H9 (cell line): ENCODE measurements at regions not wholly inside any gene's neighbourhood (a gene's known extent, or its start where the extent isn't known, plus 50 kb on each side); places are given as distances from the start of the nearest gene placed in this dataset.

Experiments
- DNase-seq: peaks from one replicate; pipeline ENCODE4 v3.0.0-alpha.2; 2017
- H2AFZ ChIP-seq: one replicate; pipeline ENCODE4 v1.6.1; 2013; ENCODE audit warnings: mild to moderate bottlenecking, low read length, control low read depth, moderate library complexity
- H2AK5ac ChIP-seq: 2 replicates; pipeline ENCODE4 v1.6.1; 2013; ENCODE audit warnings: low read length, control low read depth, mixed read lengths; ENCODE audit not compliant: insufficient read length
- H2BK120ac ChIP-seq: one replicate; pipeline ENCODE4 v1.6.1; 2013; ENCODE audit warnings: low read depth, mild to moderate bottlenecking, low read length, control low read depth, inconsistent platforms; ENCODE audit not compliant: poor library complexity, severe bottlenecking
- H2BK12ac ChIP-seq: 2 replicates; pipeline ENCODE4 v1.6.1; 2013; ENCODE audit warnings: low read length, control low read depth, mixed read lengths, low read depth; ENCODE audit not compliant: insufficient read length
- H2BK15ac ChIP-seq: 2 replicates; pipeline ENCODE4 v1.6.1; 2013; ENCODE audit warnings: low read depth, low read length, control low read depth
- H2BK20ac ChIP-seq: one replicate; pipeline ENCODE4 v1.6.1; 2013; ENCODE audit warnings: low read depth, mild to moderate bottlenecking, low read length, control low read depth, inconsistent platforms; ENCODE audit not compliant: poor library complexity, severe bottlenecking
- H2BK5ac ChIP-seq: 2 replicates; pipeline ENCODE4 v1.6.1; 2013; ENCODE audit warnings: low read length, control low read depth, mixed read lengths; ENCODE audit not compliant: insufficient read length
- H3K14ac ChIP-seq: 2 replicates; pipeline ENCODE4 v1.6.1; 2013; ENCODE audit warnings: low read length, control low read depth; ENCODE audit not compliant: insufficient read depth
- H3K18ac ChIP-seq: 2 replicates; pipeline ENCODE4 v1.6.1; 2013; ENCODE audit warnings: low read depth, mild to moderate bottlenecking, mixed read lengths, low read length, control low read depth; ENCODE audit not compliant: insufficient read length
- H3K23ac ChIP-seq: 2 replicates; pipeline ENCODE4 v1.6.1; 2013; ENCODE audit warnings: low read length, control low read depth, mixed read lengths, low read depth; ENCODE audit not compliant: insufficient read length
- H3K23me2 ChIP-seq: 2 replicates; pipeline ENCODE4 v1.6.1; 2013; ENCODE audit warnings: low read depth, mild to moderate bottlenecking, mixed read lengths, low read length, control low read depth; ENCODE audit not compliant: insufficient read length, poor library complexity, severe bottlenecking
- H3K27ac ChIP-seq: 2 replicates; pipeline ENCODE4 v1.5.1; 2013; ENCODE audit warnings: low read length, control low read depth, mixed read lengths, low read depth; ENCODE audit not compliant: insufficient read length
- H3K27me3 ChIP-seq: 2 replicates; pipeline ENCODE4 v1.6.1; 2013; ENCODE audit warnings: low read length, control low read depth, inconsistent platforms; ENCODE audit not compliant: insufficient read depth
- H3K4ac ChIP-seq: 2 replicates; pipeline ENCODE4 v1.6.1; 2013; ENCODE audit warnings: low read depth, mild to moderate bottlenecking, control low read depth, inconsistent platforms, low read length, moderate library complexity
- H3K4me1 ChIP-seq: 2 replicates; pipeline ENCODE4 v1.6.1; 2013; ENCODE audit warnings: low read length, control low read depth, inconsistent platforms; ENCODE audit not compliant: insufficient read depth
- H3K4me2 ChIP-seq: 2 replicates; pipeline ENCODE4 v1.6.1; 2013; ENCODE audit warnings: low read length, control low read depth, mixed read lengths; ENCODE audit not compliant: insufficient read length, insufficient read depth
- H3K56ac ChIP-seq: 2 replicates; pipeline ENCODE4 v1.6.1; 2013; ENCODE audit warnings: low read depth, mild to moderate bottlenecking, mixed read lengths, low read length, control low read depth; ENCODE audit not compliant: insufficient read length
- H3K79me1 ChIP-seq: 2 replicates; pipeline ENCODE4 v1.6.1; 2013; ENCODE audit warnings: low read depth, mild to moderate bottlenecking, moderate library complexity, low read length, control low read depth, inconsistent platforms; ENCODE audit not compliant: insufficient read depth, poor library complexity, severe bottlenecking
- H3K79me2 ChIP-seq: 2 replicates; pipeline ENCODE4 v1.6.1; 2013; ENCODE audit warnings: low read length, control low read depth, inconsistent platforms; ENCODE audit not compliant: insufficient read depth
- H3K9ac ChIP-seq: 2 replicates; pipeline ENCODE4 v1.6.1; 2013; ENCODE audit warnings: low read length, control low read depth, mixed read lengths; ENCODE audit not compliant: insufficient read length; ENCODE audit errors: extremely low read depth
- H3K9me3 ChIP-seq: one replicate; pipeline ENCODE4 v1.6.1; 2013; ENCODE audit warnings: low read depth, low read length, inconsistent platforms; ENCODE audit not compliant: control insufficient read depth
- H3T11ph ChIP-seq: one replicate; pipeline ENCODE4 v1.6.1; 2013; ENCODE audit warnings: mild to moderate bottlenecking, low read length, control low read depth, inconsistent platforms
- H4K20me1 ChIP-seq: one replicate; pipeline ENCODE4 v1.6.1; 2013; ENCODE audit not compliant: control insufficient read depth, insufficient read length, insufficient read depth
- H4K5ac ChIP-seq: 2 replicates; pipeline ENCODE4 v1.6.1; 2013; ENCODE audit warnings: low read depth, mild to moderate bottlenecking, mixed read lengths, low read length, control low read depth; ENCODE audit not compliant: insufficient read length
- H4K8ac ChIP-seq: replicated peaks from 2 replicates; pipeline ENCODE4 v1.6.1; 2013; ENCODE audit warnings: low read length, control low read depth, mixed read lengths, low read depth; ENCODE audit not compliant: insufficient read length
- H4K91ac ChIP-seq: 2 replicates; pipeline ENCODE4 v1.6.1; 2013; ENCODE audit warnings: low read depth, mild to moderate bottlenecking, moderate library complexity, mixed read lengths, low read length, control low read depth; ENCODE audit not compliant: insufficient read length
- H3K27ac Mint-ChIP-seq, 3 experiments: 2 replicates in 2 of 3; 3 replicates in 1 of 3; pipeline ENCODE4 v1.8.0; 2020 to 2021; ENCODE audit warnings: mixed read lengths in 3 of 3, mild to moderate bottlenecking in 1 of 3, moderate library complexity in 1 of 3
- H3K27me3 Mint-ChIP-seq: 2 replicates; pipeline ENCODE4 v1.8.0; 2021; ENCODE audit warnings: low read depth, mild to moderate bottlenecking, moderate library complexity, mixed read lengths
- H3K36me3 Mint-ChIP-seq, 3 experiments: 2 replicates in 2 of 3; 3 replicates in 1 of 3; pipeline ENCODE4 v1.8.0; 2020 to 2021; ENCODE audit warnings: low read depth in 3 of 3, mixed read lengths in 3 of 3; ENCODE audit not compliant: insufficient read depth in 1 of 3
- H3K4me1 Mint-ChIP-seq, 2 experiments: 2 replicates each; pipeline ENCODE4 v1.8.0; 2020; ENCODE audit warnings: mixed read lengths in 2 of 2
- H3K4me3 Mint-ChIP-seq, 2 experiments: 2 replicates in 1 of 2; 3 replicates in 1 of 2; pipeline ENCODE4 v1.8.0; 2020 to 2021; ENCODE audit warnings: mild to moderate bottlenecking in 2 of 2, mixed read lengths in 2 of 2, moderate library complexity in 1 of 2
- H3K9me3 Mint-ChIP-seq, 2 experiments: 2 replicates in 1 of 2; 3 replicates in 1 of 2; pipeline ENCODE4 v1.8.0; 2020; ENCODE audit warnings: mild to moderate bottlenecking in 2 of 2, mixed read lengths in 2 of 2, moderate library complexity in 1 of 2
- CTCF ChIP-seq: fragments of 200-600 bp; sonication (generic); conservative IDR thresholded peaks from 3 replicates; pipeline ENCODE4 v1.8.0; 2021; ENCODE audit warnings: antibody characterized with exemption, mild to moderate bottlenecking
- WGBS: extraction: QIAGEN DNeasy Blood & Tissue Kit; methylation state at CpG from one replicate; pipeline ENCODE4 v1.1.7; 2013; ENCODE audit warnings: missing lambda C conversion rate, low lambda C conversion rate, mixed read lengths; ENCODE audit not compliant: insufficient read length; ENCODE audit errors: extremely low coverage; 5-methylcytosine and 5-hydroxymethylcytosine counted together

- H3K4me1 ChIP-seq = no peaks in the 10 kb centered on the region; the same call in 1 of the 2 replicates
- no peak overlapping the region for H3K9ac ChIP-seq
- DNase-seq = no peak
- no peak overlapping the region for H3K27ac ChIP-seq
- no peak overlapping the region for H2BK20ac ChIP-seq
- no peak overlapping the region for H3K4ac ChIP-seq
- no peaks in the 10 kb centered on the region for H3K27me3 ChIP-seq
- H4K91ac ChIP-seq = no peak overlapping the region
- no peak overlapping the region for H2AK5ac ChIP-seq
- no peak overlapping the region for H3K18ac ChIP-seq
- no peaks in the 10 kb centered on the region for H3K79me2 ChIP-seq
- no peak overlapping the region for H3K14ac ChIP-seq
- no peak overlapping the region for H2BK120ac ChIP-seq
- H2BK5ac ChIP-seq = no peak overlapping the region
- TF ChIP-seq CTCF = no peak
- H4K20me1 ChIP-seq = no peaks in the 10 kb centered on the region
- no CpG with 5 or more reads among the region's 1 CpG for WGBS
- Mint-ChIP-seq H3K4me1 (peaks cover 9 to 10% of the 10 kb centered on the region in 2 experiments), H3K27me3 (no peaks in the 10 kb centered on the region), H3K36me3 (no peaks in the 10 kb centered on the region), H3K27ac (no peak overlapping the region), H3K4me3 (no peak overlapping the region), H3K9me3 (no peaks in the 10 kb centered on the region)
- no peak overlapping the region for H3T11ph ChIP-seq
- no peak overlapping the region for H2AFZ ChIP-seq
- H4K5ac ChIP-seq = no peak overlapping the region
- H2BK15ac ChIP-seq = no peak overlapping the region
- no peaks in the 10 kb centered on the region for H3K79me1 ChIP-seq
- H3K9me3 ChIP-seq = no peaks in the 10 kb centered on the region
- no peak overlapping the region for H4K8ac ChIP-seq
- no peak overlapping the region for H3K4me2 ChIP-seq
- H3K23me2 ChIP-seq = no peaks in the 10 kb centered on the region
- H3K56ac ChIP-seq = no peak overlapping the region
- H2BK12ac ChIP-seq = no peak overlapping the region
- no peak overlapping the region for H3K23ac ChIP-seq
Observed at GRCh38 chr13:83272652-83273240, 609.5 kb downstream of the SLITRK1 start.
